GM15510 (cell line): ENCODE measurements at regions not wholly inside any gene's neighbourhood (a gene's known extent, or its start where the extent isn't known, plus 50 kb on each side); places are given as distances from the start of the nearest gene placed in this dataset.

ENCODE experiments used
- POLR2A ChIP-seq: IDR thresholded peaks from 3 replicates; pipeline ENCODE4 v1.6.1; 2011; ENCODE audit warnings: borderline replicate concordance; ENCODE audit not compliant: insufficient read length; ENCODE audit errors: extremely low read depth

GRCh38 chr1:221979444-221980032 is 237.6 kb upstream of the DUSP10 start:
- no peak for TF ChIP-seq POLR2A

GRCh38 chr1:221972276-221973235 is 230.7 kb upstream of the DUSP10 start:
- TF ChIP-seq POLR2A = no peak

GRCh38 chr1:221965252-221965651 is 223.4 kb upstream of the DUSP10 start:
- TF ChIP-seq POLR2A = no peak

- TF ChIP-seq POLR2A = no peak
These were observed 221.9 kb upstream of the DUSP10 start for GRCh38 chr1:221963742-221964141.

GRCh38 chr1:221962385-221962784 is 220.5 kb upstream of the DUSP10 start:
- TF ChIP-seq POLR2A = no peak

- no peak for TF ChIP-seq POLR2A
These were observed 219.8 kb upstream of the DUSP10 start for GRCh38 chr1:221961532-221962292.

- no peak for TF ChIP-seq POLR2A
These were observed 208.1 kb upstream of the DUSP10 start for GRCh38 chr1:221949996-221950395.

- no peak for TF ChIP-seq POLR2A
These were observed 206.6 kb upstream of the DUSP10 start for GRCh38 chr1:221948459-221948858.

- TF ChIP-seq POLR2A = no peak
These were observed 205.8 kb upstream of the DUSP10 start for GRCh38 chr1:221947731-221948130.

- TF ChIP-seq POLR2A = no peak
These were observed 204.9 kb upstream of the DUSP10 start for GRCh38 chr1:221946768-221947167.

GRCh38 chr1:221945669-221946068 is 203.8 kb upstream of the DUSP10 start:
- TF ChIP-seq POLR2A = no peak

- no peak for TF ChIP-seq POLR2A
These were observed 202.5 kb upstream of the DUSP10 start for GRCh38 chr1:221944247-221944870.

GRCh38 chr1:221940631-221941030 is 198.7 kb upstream of the DUSP10 start:
- no peak for TF ChIP-seq POLR2A

- no peak for TF ChIP-seq POLR2A
These were observed 197.7 kb upstream of the DUSP10 start for GRCh38 chr1:221939607-221940006.
